VCaP (cell line): ENCODE measurements at regions not wholly inside any gene's neighbourhood (a gene's known extent, or its start where the extent isn't known, plus 50 kb on each side); places are given as distances from the start of the nearest gene placed in this dataset.

ENCODE experiments used
- H3K27ac ChIP-seq: fragments of 450-650 bp; 2 replicates; pipeline ENCODE4 v1.5.1; 2017
- CTCF ChIP-seq: fragments of 450-650 bp; conservative IDR thresholded peaks from 2 replicates; pipeline ENCODE4 v1.5.1; 2017; ENCODE audit warnings: mild to moderate bottlenecking, moderate library complexity

- H3K27ac ChIP-seq, result no peak overlapping the region; the same call in 1 of the 2 replicates
- TF ChIP-seq CTCF, result no peak
These were observed 520.1 kb upstream of the SYT4 start for GRCh38 chr18:43797347-43797746.

- no peak overlapping the region for H3K27ac ChIP-seq
- no peak for TF ChIP-seq CTCF
These were observed 523.3 kb upstream of the SYT4 start for GRCh38 chr18:43800584-43800983.

- H3K27ac ChIP-seq, result no peak overlapping the region
These were observed 528.4 kb upstream of the SYT4 start for GRCh38 chr18:43805646-43806194.

GRCh38 chr18:43812627-43813026 lies 535.3 kb upstream of the SYT4 start:
- TF ChIP-seq CTCF, result no peak
- no peak overlapping the region for H3K27ac ChIP-seq

More at GRCh38 chr18:43805646-43806194, 528.4 kb upstream of the SYT4 start:
- TF ChIP-seq CTCF, result no peak

- no peak for TF ChIP-seq CTCF
These were observed 542.1 kb upstream of the SYT4 start for GRCh38 chr18:43819397-43819796.

GRCh38 chr18:43819873-43820272 lies 542.6 kb upstream of the SYT4 start:
- no peak for TF ChIP-seq CTCF
- peak overlapping the region; percentile 45 for H3K27ac ChIP-seq

More at GRCh38 chr18:43819397-43819796, 542.1 kb upstream of the SYT4 start:
- H3K27ac ChIP-seq, result peak overlapping the region; percentile 45

GRCh38 chr18:43825768-43826167 lies 548.5 kb upstream of the SYT4 start:
- no peak overlapping the region for H3K27ac ChIP-seq
- no peak for TF ChIP-seq CTCF
